NCI-H2107 treated with DMSO at 0.1 percent for 48 hours (cell line): ENCODE measurements at regions not wholly inside any gene's neighbourhood (a gene's known extent, or its start where the extent isn't known, plus 50 kb on each side); places are given as distances from the start of the nearest gene placed in this dataset.
"Not testable (repeated sequence)": the region's sequence is repeated elsewhere in the genome, so short reads cannot be mapped to it uniquely, and the experiment has no call there.

Experiments
- DNase-seq: peaks from one replicate; lab custom pipeline; 2025; ENCODE audit not compliant: unreplicated experiment; lab: John Stamatoyannopoulos, UW

- no peak for DNase-seq
Observed at GRCh38 chr4:145298885-145299284, 118.5 kb upstream of the OTUD4 start.

GRCh38 chr4:145297556-145297955, 117.2 kb upstream of the OTUD4 start:
- no peak for DNase-seq

- no peak for DNase-seq
Observed at GRCh38 chr4:145295547-145295946, 115.2 kb upstream of the OTUD4 start.

- no peak for DNase-seq
Observed at GRCh38 chr4:145295122-145295521, 114.7 kb upstream of the OTUD4 start.

- DNase-seq: no peak
Observed at GRCh38 chr4:145293658-145294057, 113.3 kb upstream of the OTUD4 start.

GRCh38 chr4:145290955-145291354, 110.6 kb upstream of the OTUD4 start:
- no peak for DNase-seq

- DNase-seq: no peak
Observed at GRCh38 chr4:145289403-145290076, 109.2 kb upstream of the OTUD4 start.

GRCh38 chr4:145287351-145287750, 107.0 kb upstream of the OTUD4 start:
- no peak for DNase-seq

- no peak for DNase-seq
Observed at GRCh38 chr4:145285928-145286327, 105.5 kb upstream of the OTUD4 start.

GRCh38 chr4:145283909-145284308, 103.5 kb upstream of the OTUD4 start:
- DNase-seq: no peak

- no peak for DNase-seq
Observed at GRCh38 chr4:145281951-145282350, 101.6 kb upstream of the OTUD4 start.

- no peak for DNase-seq
Observed at GRCh38 chr4:145281224-145281623, 100.8 kb upstream of the OTUD4 start.

GRCh38 chr4:145280541-145280940, 100.2 kb upstream of the OTUD4 start:
- DNase-seq: no peak

GRCh38 chr4:145279122-145279960, 99.0 kb upstream of the OTUD4 start:
- DNase-seq: no peak

- no peak for DNase-seq
Observed at GRCh38 chr4:145278341-145279121, 98.1 kb upstream of the OTUD4 start.

- no peak for DNase-seq
Observed at GRCh38 chr4:145277011-145277410, 96.6 kb upstream of the OTUD4 start.

- no peak for DNase-seq
Observed at GRCh38 chr4:145276050-145276449, 95.7 kb upstream of the OTUD4 start.

GRCh38 chr4:145271194-145271593, 90.8 kb upstream of the OTUD4 start:
- DNase-seq: no peak

GRCh38 chr4:145266881-145267280, 86.5 kb upstream of the OTUD4 start:
- no peak for DNase-seq

- DNase-seq: no peak
Observed at GRCh38 chr4:145260091-145260490, 79.7 kb upstream of the OTUD4 start.

- DNase-seq: not testable (repeated sequence)
Observed at GRCh38 chr4:145255311-145255710, 74.9 kb upstream of the OTUD4 start.

GRCh38 chr4:145252190-145252589, 71.8 kb upstream of the OTUD4 start:
- DNase-seq: no peak
